ACC112 (cell line): ENCODE measurements at regions not wholly inside any gene's neighbourhood (a gene's known extent, or its start where the extent isn't known, plus 50 kb on each side); places are given as distances from the start of the nearest gene placed in this dataset.

Source experiments
- H2AFZ ChIP-seq: fragments of 200-600 bp; sonication (generic); one replicate; pipeline ENCODE4 v1.6.0; 2017; ENCODE audit warnings: antibody characterized with exemption, low read length; ENCODE audit not compliant: unreplicated experiment
- H3K27ac ChIP-seq: fragments of 200-600 bp; sonication (generic); 2 replicates; pipeline ENCODE4 v1.5.1; 2014; ENCODE audit warnings: low read depth, mild to moderate bottlenecking, antibody characterized with exemption, low read length, moderate library complexity
- H3K27me3 ChIP-seq: fragments of 200-600 bp; sonication (generic); 2 replicates; pipeline ENCODE4 v1.6.1; 2014; ENCODE audit warnings: mild to moderate bottlenecking, antibody characterized with exemption, low read length, moderate library complexity, mixed read lengths; ENCODE audit not compliant: insufficient read depth
- H3K36me3 ChIP-seq: fragments of 200-600 bp; sonication (generic); 2 replicates; pipeline ENCODE4 v1.6.1; 2016; ENCODE audit warnings: mild to moderate bottlenecking, antibody characterized with exemption, low read length, moderate library complexity, mixed read lengths; ENCODE audit not compliant: insufficient read depth
- H3K4me1 ChIP-seq: fragments of 200-600 bp; sonication (generic); one replicate; pipeline ENCODE4 v1.6.1; 2016; ENCODE audit warnings: low read length, mixed read lengths; ENCODE audit not compliant: insufficient read depth, unreplicated experiment, control insufficient read depth
- H3K4me3 ChIP-seq: fragments of 200-600 bp; sonication (generic); 2 replicates; pipeline ENCODE4 v1.5.1; 2014; ENCODE audit warnings: mild to moderate bottlenecking, low read depth, low read length
- H3K79me2 ChIP-seq: fragments of 200-600 bp; sonication (generic); one replicate; pipeline ENCODE4 v1.6.0; 2016; ENCODE audit warnings: low read length; ENCODE audit not compliant: control insufficient read depth, unreplicated experiment, insufficient read depth

DNA sequence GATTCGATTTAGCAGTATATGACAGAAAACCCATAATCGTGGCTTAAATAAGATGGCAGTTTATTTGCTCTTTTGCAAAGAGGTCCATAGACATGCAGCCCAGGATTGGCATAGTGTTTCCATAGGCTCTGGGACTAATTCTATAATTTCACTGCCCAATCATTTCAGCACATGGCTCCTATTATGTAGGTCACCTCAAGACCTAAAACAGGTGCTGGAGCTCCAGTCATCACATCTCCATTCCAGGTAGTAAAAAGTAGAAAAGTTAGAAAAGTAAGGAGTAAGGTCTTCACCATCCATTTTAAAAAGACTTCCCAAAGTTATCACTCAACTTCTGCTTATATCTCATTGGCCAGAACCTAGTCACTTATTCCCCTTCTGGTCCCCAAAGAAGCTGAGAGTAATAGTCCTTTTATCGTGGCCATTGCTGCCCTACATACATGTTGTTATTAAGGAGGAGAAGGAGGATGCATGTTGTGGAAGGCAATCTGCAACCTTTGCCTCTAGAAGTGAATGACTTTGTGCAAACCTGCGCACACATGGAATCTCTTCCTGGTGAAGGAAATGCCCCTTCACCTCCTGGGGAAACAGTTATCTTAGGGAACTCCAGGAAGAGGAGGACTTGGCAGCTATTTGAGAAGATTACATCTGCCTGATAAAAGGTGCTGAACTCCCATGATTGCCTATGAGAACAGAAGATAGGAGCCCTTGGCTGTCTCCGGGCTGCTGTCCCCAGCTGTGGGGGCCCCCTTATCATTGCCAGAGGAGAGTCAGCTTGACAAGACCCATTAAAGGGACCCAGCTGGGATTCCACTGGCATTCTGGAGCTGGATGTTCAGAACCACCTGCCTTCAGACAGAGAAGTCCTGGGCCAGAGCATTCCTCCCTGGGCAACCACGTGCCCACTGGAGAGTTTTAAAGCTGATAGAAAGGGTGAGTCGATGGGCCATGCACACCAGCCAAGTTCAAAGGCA lies 330.6 kb upstream of the ZMIZ1 start:
- H3K4me1 ChIP-seq = no peaks in the 10 kb centered on the region
- no peak overlapping the region for H2AFZ ChIP-seq
- H3K36me3 ChIP-seq = no peaks in the 10 kb centered on the region
- H3K27me3 ChIP-seq = peaks cover 80% of the 10 kb centered on the region
- H3K27ac ChIP-seq = no peak overlapping the region
- no peak overlapping the region for H3K4me3 ChIP-seq
- no peaks in the 10 kb centered on the region for H3K79me2 ChIP-seq

DNA sequence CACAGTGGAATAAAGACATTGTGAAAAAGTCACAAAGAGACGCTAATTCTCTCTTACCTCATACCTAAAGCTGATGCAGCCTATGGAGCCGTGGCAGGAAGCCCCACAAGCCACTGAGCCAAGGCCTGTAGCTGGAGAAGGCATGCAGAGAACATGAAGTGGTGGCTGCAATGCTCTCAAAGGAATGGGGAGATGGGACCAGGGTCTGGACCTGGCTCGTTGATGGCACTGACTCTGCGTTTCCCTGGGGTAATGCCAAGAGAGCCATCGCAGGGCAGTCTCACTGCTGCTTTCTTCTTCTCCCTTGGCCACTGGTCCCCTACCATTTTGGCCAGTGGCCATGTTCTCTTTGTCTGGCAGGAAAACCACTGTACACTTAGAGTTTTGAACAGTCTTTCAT lies 329.9 kb upstream of the ZMIZ1 start:
- no peaks in the 10 kb centered on the region for H3K79me2 ChIP-seq
- no peak overlapping the region for H3K4me3 ChIP-seq
- H3K27ac ChIP-seq = no peak overlapping the region
- peaks cover 73% of the 10 kb centered on the region for H3K27me3 ChIP-seq
- H3K4me1 ChIP-seq = no peaks in the 10 kb centered on the region
- no peaks in the 10 kb centered on the region for H3K36me3 ChIP-seq
- no peak overlapping the region for H2AFZ ChIP-seq

DNA sequence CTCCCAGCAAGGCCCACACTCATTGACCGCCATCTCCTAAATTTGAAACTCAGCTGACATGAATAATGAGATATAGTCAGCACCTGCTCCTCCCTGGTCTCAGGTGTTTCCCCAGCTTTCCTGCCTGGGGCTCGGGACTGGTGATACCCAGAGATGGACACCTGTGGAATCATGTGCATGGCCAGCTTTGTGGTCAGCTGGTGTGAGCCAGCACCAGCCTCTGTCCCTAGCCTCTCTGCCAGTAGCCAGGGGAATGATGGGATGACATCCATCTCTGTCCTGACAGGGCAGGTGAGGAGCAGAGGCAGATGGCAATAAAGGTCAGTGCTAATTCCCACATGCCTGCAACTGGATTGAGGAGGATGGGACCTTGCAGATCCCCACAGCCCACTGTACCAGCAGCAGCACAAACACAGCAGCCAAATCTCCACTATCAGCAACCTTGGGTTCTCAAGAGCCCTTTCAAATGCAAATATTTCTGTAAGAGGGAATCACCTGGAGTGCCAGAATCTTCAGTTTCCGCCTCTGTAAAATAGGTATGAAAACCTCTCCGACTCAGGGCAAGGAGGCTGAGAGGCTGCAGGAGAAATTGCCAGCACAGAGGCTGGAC lies 329.2 kb upstream of the ZMIZ1 start:
- no peak overlapping the region for H3K27ac ChIP-seq

DNA sequence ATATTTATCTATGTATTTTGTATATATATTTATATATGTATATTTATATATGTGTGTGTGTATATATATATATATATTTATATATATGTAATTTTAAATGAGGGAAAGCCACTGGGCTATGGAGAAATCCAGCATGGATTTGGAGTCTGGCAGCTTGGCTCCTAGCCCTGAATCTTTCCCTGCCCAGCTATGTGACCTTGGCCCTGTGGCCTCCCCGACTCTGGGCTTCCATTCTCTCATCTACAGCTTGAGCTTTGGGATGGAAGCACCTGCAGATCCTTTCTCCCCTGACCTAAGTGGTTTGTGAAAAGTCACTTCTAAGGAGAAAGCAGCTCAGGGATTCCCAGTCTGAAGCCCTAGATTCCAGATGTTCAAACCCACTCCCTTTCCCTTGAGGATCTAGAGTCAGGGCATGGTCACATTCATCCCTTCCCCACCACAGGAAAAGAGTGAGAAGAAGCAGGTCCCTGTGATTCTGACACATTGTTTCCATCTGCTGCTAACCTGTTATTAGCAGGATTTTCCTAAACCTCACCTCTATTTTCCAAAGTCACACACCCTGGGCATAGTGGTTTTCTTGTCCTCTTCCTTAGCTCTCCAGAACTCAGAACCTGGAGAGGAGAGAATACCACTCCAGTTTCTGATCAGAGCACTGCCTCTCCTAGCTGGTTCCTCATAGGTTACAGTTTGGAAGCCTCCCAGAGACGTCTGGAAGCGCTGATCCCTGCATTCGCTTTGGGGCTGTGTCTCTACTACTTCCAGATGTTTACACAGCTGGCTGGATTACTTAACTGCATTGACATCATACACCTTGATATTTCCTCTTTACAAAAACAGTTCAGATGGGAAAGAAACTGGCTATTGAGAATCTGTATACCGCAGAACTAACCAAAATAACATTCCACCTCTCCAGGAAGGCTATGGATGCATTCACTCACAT lies 327.5 kb upstream of the ZMIZ1 start:
- H3K4me3 ChIP-seq = no peak overlapping the region
- H3K27ac ChIP-seq = no peak overlapping the region
- no peaks in the 10 kb centered on the region for H3K36me3 ChIP-seq
- H3K27me3 ChIP-seq = peaks cover 62% of the 10 kb centered on the region
- H3K4me1 ChIP-seq = no peaks in the 10 kb centered on the region
- no peak overlapping the region for H2AFZ ChIP-seq
- no peaks in the 10 kb centered on the region for H3K79me2 ChIP-seq

More for the DNA sequence above, 329.2 kb upstream of the ZMIZ1 start:
- H3K36me3 ChIP-seq = no peaks in the 10 kb centered on the region
- no peak overlapping the region for H2AFZ ChIP-seq
- H3K4me3 ChIP-seq = no peak overlapping the region
- H3K27me3 ChIP-seq = peaks cover 71% of the 10 kb centered on the region
- H3K79me2 ChIP-seq = no peaks in the 10 kb centered on the region
- H3K4me1 ChIP-seq = no peaks in the 10 kb centered on the region

DNA sequence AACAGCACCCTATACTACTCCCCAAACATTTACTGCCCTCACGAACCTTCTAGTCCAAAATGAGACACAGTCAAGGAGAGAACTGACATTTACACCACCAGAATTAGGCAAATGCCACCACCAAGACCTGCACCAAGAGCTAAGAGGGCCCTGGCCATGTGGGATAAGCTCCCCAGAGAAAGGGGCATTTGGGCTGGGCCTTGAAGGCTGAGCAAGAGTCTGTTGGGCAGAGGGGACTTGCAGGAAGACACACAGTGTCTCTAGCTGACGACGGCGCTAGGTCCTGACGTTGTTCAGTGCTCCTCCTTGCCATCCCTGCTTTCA lies 326.4 kb upstream of the ZMIZ1 start:
- Histone ChIP-seq H3K36me3 (no peaks in the 10 kb centered on the region), H2AFZ (no peak overlapping the region), H3K4me1 (no peaks in the 10 kb centered on the region), H3K4me3 (no peak overlapping the region), H3K27ac (no peak overlapping the region), H3K27me3 (peaks cover 55% of the 10 kb centered on the region), H3K79me2 (no peaks in the 10 kb centered on the region)

DNA sequence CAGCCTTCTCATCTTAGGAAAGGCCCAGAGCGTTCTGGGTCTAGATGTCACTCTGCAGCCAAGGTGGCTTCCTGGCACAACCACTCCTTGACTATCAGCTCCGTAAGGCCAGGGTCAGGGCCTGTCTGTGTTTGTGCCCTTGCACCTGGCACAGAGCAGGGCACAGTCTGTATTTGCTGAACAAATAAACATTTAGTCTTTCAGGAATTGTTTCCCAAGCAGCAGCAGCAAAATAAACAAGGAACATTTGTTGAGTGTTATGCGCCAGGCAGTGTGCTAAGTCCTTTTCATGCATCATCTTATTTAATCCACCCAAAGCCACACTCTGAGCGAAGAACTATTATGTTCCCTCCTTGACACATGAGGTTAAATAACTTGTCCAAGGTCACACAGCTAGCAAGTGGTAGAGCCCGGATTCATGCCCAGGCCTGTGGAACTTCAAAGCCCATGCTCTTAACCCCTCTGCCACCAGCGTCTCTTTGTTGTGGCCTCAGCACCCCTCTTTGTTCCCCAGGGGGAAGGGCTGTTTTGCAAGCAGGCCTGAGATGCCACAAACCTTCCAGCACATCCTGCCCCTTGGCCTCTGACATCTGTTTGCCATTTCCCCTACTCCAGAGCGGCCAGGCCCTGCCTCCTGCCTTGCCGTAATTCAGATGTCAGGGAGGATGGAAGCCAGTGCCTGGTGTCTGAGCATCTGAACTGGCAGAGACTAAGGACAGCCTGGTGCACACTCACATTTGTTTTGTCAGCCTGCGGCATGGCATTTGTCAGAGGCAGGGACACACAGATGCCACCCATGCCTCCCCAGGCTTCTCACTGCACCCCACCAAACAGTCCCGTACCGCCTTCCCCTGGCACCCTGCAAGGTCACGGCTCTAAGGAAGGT lies 325.8 kb upstream of the ZMIZ1 start:
- Histone ChIP-seq H2AFZ (no peak overlapping the region), H3K4me1 (no peaks in the 10 kb centered on the region), H3K4me3 (no peak overlapping the region), H3K79me2 (no peaks in the 10 kb centered on the region), H3K36me3 (no peaks in the 10 kb centered on the region), H3K27me3 (peaks cover 52% of the 10 kb centered on the region), H3K27ac (no peak overlapping the region)

DNA sequence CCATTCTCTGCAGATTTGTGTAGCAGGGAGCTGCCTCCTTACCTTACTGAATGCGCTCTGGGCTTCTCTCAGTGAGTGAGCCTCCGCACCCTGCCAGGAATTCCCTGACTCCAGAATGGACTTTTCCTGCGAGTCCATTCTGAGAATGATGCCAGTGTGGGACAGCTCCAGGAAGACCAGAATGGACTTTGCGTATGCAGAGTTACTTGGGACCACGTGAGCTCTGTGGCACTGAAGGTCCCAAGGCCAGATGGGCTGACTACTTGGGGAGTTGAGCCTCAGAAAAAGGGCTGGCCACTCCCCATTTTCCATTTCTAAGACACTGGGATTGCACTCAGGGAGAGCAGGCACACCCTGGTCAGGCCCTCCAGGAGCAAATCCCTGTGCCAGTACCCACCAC lies 324.7 kb upstream of the ZMIZ1 start:
- no peaks in the 10 kb centered on the region for H3K4me1 ChIP-seq
- no peaks in the 10 kb centered on the region for H3K36me3 ChIP-seq
- H3K4me3 ChIP-seq = no peak overlapping the region
- H3K27ac ChIP-seq = no peak overlapping the region
- no peaks in the 10 kb centered on the region for H3K79me2 ChIP-seq
- H2AFZ ChIP-seq = no peak overlapping the region
- H3K27me3 ChIP-seq = peaks cover 51% of the 10 kb centered on the region

DNA sequence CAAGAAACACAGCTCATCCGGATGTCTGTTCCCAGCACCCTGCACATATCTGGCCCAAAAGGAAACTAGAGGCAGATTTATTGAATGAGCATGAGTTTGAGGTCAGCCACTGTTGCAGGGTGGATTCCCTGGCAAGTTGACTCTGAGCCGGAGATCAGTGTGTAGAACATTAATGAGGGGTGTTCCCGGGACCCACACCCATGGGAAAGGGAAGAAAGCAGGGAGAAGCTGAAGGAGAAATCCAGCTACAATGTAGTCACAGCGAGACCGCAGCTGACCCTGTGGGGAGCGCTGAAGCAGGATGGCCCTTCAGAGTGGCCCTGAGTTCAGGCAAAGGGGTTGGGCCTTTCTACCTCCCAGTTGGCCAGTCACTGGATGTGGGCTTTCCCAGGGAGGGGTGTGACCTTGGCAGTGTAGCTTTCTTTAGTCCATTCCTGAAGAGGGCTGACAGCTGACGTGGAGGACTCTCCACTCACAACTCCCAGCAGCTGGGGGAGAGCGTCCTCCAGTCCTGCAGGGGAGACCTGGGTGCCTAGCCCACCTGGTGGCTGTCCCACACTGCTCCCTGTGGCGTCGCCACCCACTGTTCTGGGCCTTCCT lies 324.2 kb upstream of the ZMIZ1 start:
- H3K27me3 ChIP-seq = peaks cover 51% of the 10 kb centered on the region
- H3K4me1 ChIP-seq = no peaks in the 10 kb centered on the region
- no peak overlapping the region for H2AFZ ChIP-seq
- no peak overlapping the region for H3K27ac ChIP-seq
- no peak overlapping the region for H3K4me3 ChIP-seq
- H3K36me3 ChIP-seq = no peaks in the 10 kb centered on the region
- H3K79me2 ChIP-seq = no peaks in the 10 kb centered on the region

DNA sequence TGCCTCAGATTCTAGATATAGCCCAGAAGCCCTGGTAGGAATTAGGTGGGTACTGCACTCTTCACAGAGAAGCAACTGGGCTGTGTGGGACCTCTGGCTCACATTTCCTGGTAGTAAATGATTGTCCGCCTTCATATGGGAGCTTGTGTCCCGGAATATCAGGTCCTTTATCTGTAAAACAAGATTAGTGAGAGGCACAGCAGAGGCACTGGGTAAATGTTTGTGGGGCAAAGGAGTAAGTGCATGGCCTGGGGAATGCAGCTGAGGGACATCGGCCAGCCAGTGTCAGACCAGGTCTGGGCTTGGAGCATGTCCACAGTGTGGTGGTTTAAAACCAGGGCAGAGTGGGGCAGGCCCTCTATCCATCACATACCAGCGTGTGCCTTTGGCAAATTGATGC lies 323.3 kb upstream of the ZMIZ1 start:
- Histone ChIP-seq H3K4me1 (no peaks in the 10 kb centered on the region), H3K4me3 (no peak overlapping the region), H3K79me2 (no peaks in the 10 kb centered on the region), H3K36me3 (no peaks in the 10 kb centered on the region), H2AFZ (no peak overlapping the region), H3K27me3 (peaks cover 51% of the 10 kb centered on the region), H3K27ac (no peak overlapping the region)
